ENCODE measurements at regions not wholly inside any gene's neighbourhood (a gene's known extent, or its start where the extent isn't known, plus 50 kb on each side); places are given as distances from the start of the nearest gene placed in this dataset.

DNA sequence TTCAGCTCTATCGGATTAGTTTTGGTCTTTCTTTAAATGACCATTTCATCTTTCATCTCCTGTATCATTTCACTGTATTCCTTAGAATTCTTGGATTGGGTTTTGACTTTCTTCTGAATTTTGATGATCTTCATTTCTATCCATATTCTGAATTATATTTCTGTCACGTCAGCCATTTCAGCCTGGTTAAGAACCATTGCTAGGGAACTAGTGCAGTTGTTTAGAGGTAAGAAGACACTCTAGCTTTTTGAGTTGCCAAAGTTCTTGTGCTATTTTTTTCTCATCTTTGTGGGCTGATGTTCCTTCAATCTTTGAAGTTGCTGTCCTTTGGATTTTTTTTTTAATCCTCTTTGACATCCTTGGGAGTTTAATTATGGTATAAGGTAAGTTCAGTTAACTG lies 54.6 kb downstream of the STRIT1 start (continued):
- TF ChIP-seq BCL11A (IDR thresholded peaks at IDR 0.05; ENCODE audit: low read depth in 2 of 2, low read length in 2 of 2) (no peak), YY1 (IDR thresholded peaks at IDR 0.05; ENCODE audit: low read depth, low read length) (no peak), POLR2AphosphoS5 (IDR thresholded peaks at IDR 0.05; ENCODE audit: low read depth, low read length) (no peak), HDAC6 (IDR thresholded peaks at IDR 0.05; ENCODE audit: low read depth, low read length) (no peak), RFX5 (IDR thresholded peaks at IDR 0.05; ENCODE audit: borderline replicate concordance, low read depth, low read length) (no peak), CBX5 (IDR thresholded peaks at IDR 0.05; ENCODE audit: low read depth, low read length) (no peak), CEBPB (IDR thresholded peaks at IDR 0.05; ENCODE audit: low read depth, low read length) (no peak)
